OCI-LY1 (cell line): ENCODE measurements at regions not wholly inside any gene's neighbourhood (a gene's known extent, or its start where the extent isn't known, plus 50 kb on each side); places are given as distances from the start of the nearest gene placed in this dataset.

Source experiments
- CTCF ChIP-seq: fragments of 200-600 bp; sonication (generic), shearing (Covaris generic); IDR thresholded peaks from 2 replicates; pipeline ENCODE4 v1.5.1; 2017; ENCODE audit warnings: mild to moderate bottlenecking, antibody characterized with exemption, low read length, moderate library complexity, mixed read lengths
- EZH2 ChIP-seq: fragments of 200-600 bp; sonication (generic), shearing (Covaris generic); IDR thresholded peaks from 2 replicates; pipeline ENCODE4 v1.8.0; 2017; ENCODE audit warnings: borderline replicate concordance, mixed run types, mild to moderate bottlenecking, antibody characterized with exemption, low read length, moderate library complexity, mixed read lengths

DNA sequence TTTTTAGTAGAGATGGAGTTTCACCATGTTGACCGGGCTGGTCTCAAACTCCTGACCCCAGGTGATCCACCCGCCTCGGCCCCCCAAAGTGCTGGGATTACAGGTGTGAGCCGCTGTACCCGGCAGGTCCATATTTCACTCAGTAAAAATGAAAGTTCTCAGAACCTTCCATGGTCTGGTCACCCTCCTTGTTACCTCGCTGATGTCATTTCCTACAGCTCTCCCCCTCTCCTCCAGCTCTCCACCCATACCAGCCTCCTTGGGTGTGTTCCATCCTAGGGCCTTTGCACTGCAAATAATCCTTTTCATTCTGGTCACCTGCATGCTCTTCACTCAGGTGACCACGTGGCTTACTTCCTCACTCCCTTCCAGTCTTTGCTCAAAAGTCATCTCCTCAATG, 78.2 kb upstream of the TNFSF11 start:
- TF ChIP-seq CTCF (no peak), EZH2 (no peak)
